Glomerular endothelial cell (primary cell): ENCODE measurements at regions not wholly inside any gene's neighbourhood (a gene's known extent, or its start where the extent isn't known, plus 50 kb on each side); places are given as distances from the start of the nearest gene placed in this dataset.

ENCODE experiments used
- DNase-seq: peaks from one replicate; pipeline ENCODE4 v3.0.0-alpha.2; 2011; ENCODE audit warnings: low read depth, low spot score; ENCODE audit errors: extremely low read depth

DNA sequence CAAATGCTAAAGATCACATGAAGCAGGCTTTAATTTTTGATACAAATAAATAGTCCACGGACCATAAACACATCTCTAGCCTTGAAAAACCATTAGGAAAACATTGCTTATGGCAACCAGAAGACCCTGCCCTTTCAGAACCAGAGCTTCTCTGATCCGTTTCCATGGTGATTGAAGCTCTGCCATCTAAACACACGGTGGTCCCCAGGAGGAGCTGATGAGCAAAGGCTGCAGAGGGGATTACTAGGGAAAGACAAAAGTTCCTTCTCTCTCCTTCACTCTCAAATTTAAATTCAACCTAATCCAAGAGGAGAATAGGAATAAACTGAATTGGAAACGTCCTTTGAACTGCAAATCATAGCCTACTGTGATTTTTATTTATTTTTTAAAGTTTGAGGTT, 122.0 kb upstream of the ATP10A start:
- no peak for DNase-seq

- no peak for DNase-seq
These were observed 119.6 kb upstream of the ATP10A start for GRCh38 chr15:25982736-25983135.

DNA sequence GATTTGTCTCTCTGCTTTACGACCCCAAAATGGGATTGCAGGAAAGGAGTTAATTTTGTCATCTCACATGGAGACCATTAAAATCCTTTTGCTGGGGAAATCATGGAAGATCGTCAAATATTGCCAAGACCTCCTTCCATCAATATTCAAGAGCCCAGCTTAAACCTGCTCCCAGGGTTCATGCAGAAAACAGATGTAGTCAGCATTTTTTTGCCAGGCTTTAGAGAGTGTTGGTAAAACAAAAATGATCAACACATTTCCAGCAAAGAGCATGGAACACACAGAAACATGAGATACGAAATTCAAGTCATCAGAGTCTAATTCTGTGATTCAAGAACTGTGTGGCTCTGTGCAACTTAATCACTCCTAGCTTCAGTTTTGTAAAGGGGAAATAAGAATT, 118.0 kb upstream of the ATP10A start:
- DNase-seq: no peak

DNA sequence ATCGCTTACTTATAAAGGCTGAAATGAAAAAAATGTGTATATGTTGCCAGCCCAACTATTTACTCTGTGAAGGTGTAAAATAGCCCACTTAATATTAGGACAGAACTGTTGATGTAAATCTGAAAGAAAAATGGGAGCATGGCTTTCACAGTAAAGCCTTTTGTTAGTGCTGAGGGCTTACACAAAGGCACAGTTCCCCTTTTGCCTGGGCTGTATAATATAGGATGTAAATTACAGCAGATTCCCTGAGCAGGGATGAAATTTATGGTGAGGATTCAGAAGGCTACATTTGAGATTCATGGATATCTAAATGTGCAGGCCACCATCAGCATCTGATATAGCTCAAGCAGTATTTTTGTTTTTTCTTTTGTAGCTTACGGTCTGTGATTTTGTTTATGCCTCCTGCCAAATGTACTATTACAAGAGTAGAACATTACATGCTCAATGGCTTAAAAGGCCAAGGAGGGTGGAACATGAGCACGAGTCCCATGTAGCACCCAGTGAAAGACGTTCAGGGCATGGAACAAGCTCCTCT, 109.1 kb upstream of the ATP10A start:
- DNase-seq: no peak

DNA sequence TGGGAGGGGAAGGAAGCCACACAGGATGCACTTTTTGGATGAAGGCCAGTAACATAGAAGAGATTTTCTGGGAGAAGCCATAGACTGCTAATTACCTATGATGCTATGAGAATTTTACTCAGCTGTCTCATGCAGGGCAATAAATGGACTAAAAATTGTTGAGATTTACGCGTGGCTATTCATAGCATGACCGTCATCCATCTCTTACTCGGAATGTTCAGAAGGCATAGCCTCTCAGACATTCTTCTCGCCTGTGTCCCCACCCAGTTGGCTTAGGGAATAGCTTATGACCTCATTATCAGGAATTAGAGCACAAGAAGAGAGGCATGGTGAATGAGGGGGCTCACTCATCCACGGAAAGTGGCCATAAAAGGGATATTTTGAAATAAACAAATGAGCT, 107.9 kb upstream of the ATP10A start:
- no peak for DNase-seq

- DNase-seq: no peak
These were observed 106.8 kb upstream of the ATP10A start for GRCh38 chr15:25969886-25970285.

- DNase-seq: no peak
These were observed 104.0 kb upstream of the ATP10A start for GRCh38 chr15:25967116-25967515.

DNA sequence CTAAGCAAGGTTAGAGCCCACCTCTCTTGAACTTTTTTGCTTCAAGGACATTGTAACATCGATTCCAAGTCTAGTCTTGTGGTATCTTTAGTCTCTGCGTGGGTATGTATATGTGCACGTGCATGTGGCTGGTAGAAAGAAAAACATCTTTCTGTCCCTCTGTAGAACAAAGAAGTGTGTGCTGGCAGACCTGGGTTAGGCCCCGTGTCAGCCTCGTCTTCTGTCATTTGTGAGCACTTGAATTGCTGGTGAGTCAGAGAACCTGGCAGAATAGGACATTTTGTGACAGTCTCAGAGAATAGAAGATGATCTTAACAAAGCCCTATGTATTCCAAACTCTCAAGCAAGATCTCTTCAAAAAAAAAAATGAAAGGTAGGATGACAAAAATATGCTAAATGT, 102.2 kb upstream of the ATP10A start:
- no peak for DNase-seq

DNA sequence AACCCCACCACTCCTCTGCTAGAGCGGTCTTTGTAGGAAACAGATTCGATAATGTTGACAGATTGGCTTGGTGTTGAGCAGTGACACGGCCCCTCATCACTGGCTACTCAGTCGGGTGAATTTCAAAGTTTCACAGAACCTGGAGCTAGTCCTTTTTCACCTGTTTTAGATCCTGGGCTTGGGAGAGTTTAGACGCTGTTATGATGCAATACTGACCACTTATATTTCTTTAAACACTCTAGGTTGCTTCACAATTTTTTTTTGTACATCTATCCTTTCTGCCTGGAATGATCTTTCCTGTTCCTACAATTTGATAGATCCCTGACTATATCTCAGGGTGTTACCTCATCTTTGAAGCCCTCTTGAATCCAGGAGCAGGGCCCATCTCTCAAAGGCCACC, 97.1 kb upstream of the ATP10A start:
- DNase-seq: no peak

GRCh38 chr15:25959100-25959499, 96.0 kb upstream of the ATP10A start:
- DNase-seq: no peak

DNA sequence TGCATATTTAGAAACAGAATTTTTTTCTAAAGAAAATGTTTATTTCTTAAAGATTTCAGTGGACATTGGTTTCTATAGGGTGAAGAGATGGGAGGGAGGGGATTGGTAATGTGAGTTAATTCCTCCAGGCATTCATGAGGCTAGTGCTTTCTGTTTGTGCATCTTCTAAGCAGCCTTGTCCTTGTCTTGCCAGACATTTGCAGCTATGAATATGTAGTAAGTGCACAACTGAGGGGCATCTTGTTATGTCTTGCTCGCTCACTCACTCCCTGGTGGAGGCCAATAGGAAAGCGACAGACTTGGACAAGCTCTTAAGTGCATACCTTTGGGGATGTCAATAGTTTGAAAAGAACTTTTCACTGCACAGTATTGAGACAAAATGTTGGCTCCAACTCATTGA, 92.5 kb upstream of the ATP10A start:
- DNase-seq: no peak

DNA sequence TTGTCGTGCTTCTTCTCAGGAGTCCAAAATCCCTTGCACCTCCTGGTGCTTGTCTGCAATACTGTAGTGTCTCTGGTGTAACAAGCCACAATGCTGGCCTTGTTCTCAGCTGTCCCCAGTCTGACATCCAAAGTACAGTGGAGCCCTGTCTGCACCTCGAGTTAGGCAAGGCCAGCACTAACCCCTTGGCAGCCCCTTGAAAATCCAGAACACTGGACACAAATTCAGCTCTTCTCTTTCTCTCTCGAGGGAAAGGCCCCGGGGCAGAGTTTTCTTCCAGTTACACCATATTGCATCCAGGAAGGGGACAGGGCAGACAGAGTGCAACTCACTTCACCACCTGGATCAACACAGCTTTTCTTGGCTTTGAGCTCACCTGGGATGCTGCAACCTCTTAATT, 91.3 kb upstream of the ATP10A start:
- DNase-seq: no peak

DNA sequence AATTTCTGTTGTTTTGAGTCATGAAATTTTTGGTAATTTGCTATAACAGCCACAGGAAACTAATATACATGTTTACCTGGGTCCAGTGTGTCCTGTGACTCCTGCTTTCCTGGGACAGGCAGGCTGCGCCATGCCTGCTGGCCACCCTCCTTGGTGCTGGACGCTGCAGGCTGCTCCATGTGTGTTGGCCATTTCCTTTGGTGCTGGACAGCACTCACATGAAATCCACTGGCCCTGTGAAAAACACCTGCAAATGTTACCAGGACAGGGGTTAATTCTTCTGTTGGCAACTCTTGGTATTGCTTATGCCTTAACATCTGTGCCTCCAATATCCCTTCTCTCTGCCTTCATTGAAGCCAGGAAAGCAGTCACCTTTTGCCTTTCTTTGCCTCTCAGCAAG, 86.9 kb upstream of the ATP10A start:
- no peak for DNase-seq

GRCh38 chr15:25947323-25948314, 84.5 kb upstream of the ATP10A start:
- no peak for DNase-seq

- no peak for DNase-seq
These were observed 83.2 kb upstream of the ATP10A start for GRCh38 chr15:25946241-25946805.

DNA sequence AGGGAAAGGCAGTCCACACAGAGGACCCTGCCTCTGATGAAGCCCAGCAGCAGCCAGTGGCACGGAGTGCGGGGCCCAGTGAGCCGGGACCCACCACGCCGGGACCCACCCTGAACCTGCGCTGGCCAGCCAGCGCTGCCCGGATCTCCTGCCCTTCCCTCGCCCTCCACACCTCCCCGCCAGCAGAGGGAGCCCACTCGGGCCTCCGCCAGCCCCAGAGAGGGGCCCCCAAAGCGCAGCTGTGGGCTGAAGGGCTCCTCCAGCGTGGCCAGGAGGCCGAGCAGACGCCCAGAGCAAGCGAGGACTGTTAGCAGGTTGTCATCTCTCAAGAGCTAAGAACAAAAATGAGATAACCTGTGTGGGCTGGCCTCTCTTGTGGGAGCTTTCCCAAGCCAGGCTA, 81.3 kb upstream of the ATP10A start:
- no peak for DNase-seq

DNA sequence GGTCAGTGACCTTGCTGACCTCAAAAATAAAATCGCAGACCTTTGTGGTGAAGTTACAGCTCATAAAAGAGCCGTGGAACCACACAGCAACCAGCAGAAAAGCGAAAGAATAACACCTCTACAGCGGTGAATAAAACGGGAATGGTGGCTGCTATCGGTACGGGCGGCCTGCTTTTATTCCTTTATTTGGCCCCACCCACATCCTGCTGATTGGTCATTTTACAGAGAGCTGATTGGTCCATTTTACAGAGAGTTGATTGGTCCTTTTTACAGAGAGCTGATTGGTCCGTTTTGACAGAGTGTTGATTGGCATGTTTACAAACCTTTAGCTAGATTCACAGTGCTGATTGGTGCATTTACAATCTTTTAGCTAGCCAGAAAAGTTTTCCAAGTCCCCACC, 80.7 kb upstream of the ATP10A start:
- no peak for DNase-seq

- no peak for DNase-seq
These were observed 76.0 kb upstream of the ATP10A start for GRCh38 chr15:25939122-25939521.

GRCh38 chr15:25937796-25938195, 74.7 kb upstream of the ATP10A start:
- DNase-seq: no peak

GRCh38 chr15:25936004-25936403, 72.9 kb upstream of the ATP10A start:
- DNase-seq: no peak

DNA sequence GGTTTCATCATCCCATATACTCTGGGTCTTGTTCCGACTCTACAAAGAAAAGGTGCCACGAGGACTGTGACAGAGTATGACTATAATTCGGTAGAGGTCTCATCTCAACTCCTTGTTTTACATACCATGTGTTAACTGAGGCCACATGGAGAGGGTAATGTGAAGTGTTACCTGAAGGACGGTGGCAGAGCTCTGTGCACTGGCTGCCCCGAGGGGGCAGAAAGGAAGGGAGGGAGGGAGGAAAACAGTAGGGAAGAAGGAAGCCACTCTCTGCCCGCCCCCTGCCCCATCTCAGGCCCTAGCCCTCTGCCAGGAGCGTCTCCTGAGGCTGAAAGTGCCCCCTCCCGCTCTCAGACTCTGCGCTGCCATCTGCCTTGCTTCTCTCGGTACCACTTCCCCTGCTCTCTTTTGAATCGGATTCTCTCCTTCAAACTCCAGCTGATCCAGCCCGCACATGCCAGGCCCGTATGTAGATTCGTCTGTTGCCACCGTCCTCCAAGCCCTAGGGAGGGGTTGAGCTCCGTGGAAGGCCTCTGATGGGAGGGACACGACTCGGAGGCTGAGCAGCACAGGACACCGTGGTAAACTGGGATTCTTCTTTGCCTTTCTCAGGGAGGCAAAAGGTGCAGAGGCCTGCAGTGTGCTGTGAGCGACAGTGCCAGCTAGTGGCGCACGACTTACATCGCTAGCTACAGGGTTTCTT, 70.5 kb upstream of the ATP10A start:
- DNase-seq: no peak

- no peak for DNase-seq
These were observed 69.6 kb upstream of the ATP10A start for GRCh38 chr15:25932696-25933095.
